GM19372 (cell line): ENCODE measurements at regions not wholly inside any gene's neighbourhood (a gene's known extent, or its start where the extent isn't known, plus 50 kb on each side); places are given as distances from the start of the nearest gene placed in this dataset.

Experiments used
- ATAC-seq: cut with Tn5 transposase; IDR thresholded peaks from one replicate; pipeline ENCODE4 v1.9.1; 2021; ENCODE audit warnings: mild to moderate bottlenecking, low read depth, moderate library complexity; ENCODE audit not compliant: unreplicated experiment

- ATAC-seq: no peak
These were observed 1158.6 kb downstream of the CDH12 start for GRCh38 chr5:21694567-21694966.

GRCh38 chr5:21693591-21693990, 1159.6 kb downstream of the CDH12 start:
- no peak for ATAC-seq

- no peak for ATAC-seq
These were observed 1163.6 kb downstream of the CDH12 start for GRCh38 chr5:21689587-21689986.

GRCh38 chr5:21688655-21689054, 1164.5 kb downstream of the CDH12 start:
- no peak for ATAC-seq

- no peak for ATAC-seq
These were observed 1165.5 kb downstream of the CDH12 start for GRCh38 chr5:21687621-21688020.

- no peak for ATAC-seq
These were observed 1166.4 kb downstream of the CDH12 start for GRCh38 chr5:21686706-21687105.

- no peak for ATAC-seq
These were observed 1167.6 kb downstream of the CDH12 start for GRCh38 chr5:21685522-21685921.

GRCh38 chr5:21684992-21685391, 1168.2 kb downstream of the CDH12 start:
- ATAC-seq: no peak

GRCh38 chr5:21681911-21682310, 1171.2 kb downstream of the CDH12 start:
- ATAC-seq: no peak

- no peak for ATAC-seq
These were observed 1172.5 kb downstream of the CDH12 start for GRCh38 chr5:21680641-21681040.

- ATAC-seq: no peak
These were observed 1172.9 kb downstream of the CDH12 start for GRCh38 chr5:21680196-21680595.

GRCh38 chr5:21678526-21678925, 1174.6 kb downstream of the CDH12 start:
- ATAC-seq: no peak

- no peak for ATAC-seq
These were observed 1180.2 kb downstream of the CDH12 start for GRCh38 chr5:21672911-21673310.

- ATAC-seq: no peak
These were observed 1180.8 kb downstream of the CDH12 start for GRCh38 chr5:21672360-21672759.

- no peak for ATAC-seq
These were observed 1187.6 kb downstream of the CDH12 start for GRCh38 chr5:21665524-21665923.

GRCh38 chr5:21663082-21663481, 1190.1 kb downstream of the CDH12 start:
- ATAC-seq: no peak

GRCh38 chr5:21661184-21661583, 1192.0 kb downstream of the CDH12 start:
- no peak for ATAC-seq

- no peak for ATAC-seq
These were observed 1198.6 kb downstream of the CDH12 start for GRCh38 chr5:21654556-21654955.

GRCh38 chr5:21649969-21650368, 1203.2 kb downstream of the CDH12 start:
- ATAC-seq: no peak

- ATAC-seq: no peak
These were observed 1206.7 kb downstream of the CDH12 start for GRCh38 chr5:21646469-21646868.

- no peak for ATAC-seq
These were observed 1209.1 kb downstream of the CDH12 start for GRCh38 chr5:21644032-21644431.

GRCh38 chr5:21642312-21642711, 1210.8 kb downstream of the CDH12 start:
- ATAC-seq: no peak

GRCh38 chr5:21623831-21624230, 1229.3 kb downstream of the CDH12 start:
- no peak for ATAC-seq
